Peyer's patch (tissue), 4 donors: ENCODE measurements at regions not wholly inside any gene's neighbourhood (a gene's known extent, or its start where the extent isn't known, plus 50 kb on each side); places are given as distances from the start of the nearest gene placed in this dataset.

Source experiments
- DNase-seq, 3 donors: peaks; one replicate each; pipeline ENCODE4 v3.0.0-alpha.2; 2017 to 2019
- H3K27ac ChIP-seq, 4 donors: fragments of 200-600 bp; sonication (generic); one replicate each; pipeline ENCODE4 v1.5.1; 2016 to 2019
- H3K27me3 ChIP-seq, 2 donors: fragments of 200-600 bp; sonication (generic); one replicate each; pipeline ENCODE4 v1.5.1; 2019
- H3K36me3 ChIP-seq, 3 donors: fragments of 200-600 bp; sonication (generic); one replicate each; pipeline ENCODE4 v1.5.1; 2016 to 2019
- H3K4me1 ChIP-seq, 4 donors: fragments of 200-600 bp; sonication (generic); one replicate each; pipeline ENCODE4 v1.5.1; 2016 to 2019
- H3K4me3 ChIP-seq, 4 donors: fragments of 200-600 bp; sonication (generic); 1 replicate in 3 of 4; 2 replicates in 1 of 4; pipeline ENCODE4 v1.5.1; 2016 to 2019; ENCODE audit warnings: mild to moderate bottlenecking in 1 of 4
- H3K9me3 ChIP-seq, 4 donors: fragments of 200-600 bp; sonication (generic); one replicate each; pipeline ENCODE4 v1.5.1; 2016 to 2019; ENCODE audit warnings: mild to moderate bottlenecking in 1 of 4
- CTCF ChIP-seq, 6 experiments: fragments of 450-650 bp in 4 of 6; fragments of 200-600 bp in 2 of 6; sonication (generic) in 1 of 6; IDR thresholded peaks; one replicate each; pipeline ENCODE4 v1.5.1; 2017 to 2019; ENCODE audit warnings: antibody characterized with exemption in 6 of 6, mild to moderate bottlenecking in 3 of 6, moderate library complexity in 1 of 6
- POLR2A ChIP-seq, 2 donors: fragments of 450-650 bp; IDR thresholded peaks; one replicate each; pipeline ENCODE4 v1.5.1; 2017; ENCODE audit warnings: antibody characterized with exemption in 2 of 2, mild to moderate bottlenecking in 2 of 2, moderate library complexity in 2 of 2

- Histone ChIP-seq H3K4me3 (no peak overlapping the region), H3K9me3 (no peaks in the 10 kb centered on the region), H3K4me1 (no peaks in the 10 kb centered on the region), H3K27ac (peak overlapping the region in 1 of 4 donors; percentile 8), H3K36me3 (no peaks in the 10 kb centered on the region), H3K27me3 (no peaks in the 10 kb centered on the region)
- no peak for DNase-seq
- TF ChIP-seq CTCF (IDR thresholded peaks at IDR 0.05) = no peak
- TF ChIP-seq POLR2A (IDR thresholded peaks at IDR 0.05) = no peak
Measured at GRCh38 chr1:56057466-56058405, 521.6 kb downstream of the PLPP3 start.

GRCh38 chr1:56056438-56057287 lies 522.7 kb downstream of the PLPP3 start:
- H3K4me3 ChIP-seq = no peak overlapping the region
- H3K27ac ChIP-seq = peak overlapping the region in 1 of 4 donors; percentile 8
- TF ChIP-seq CTCF (IDR thresholded peaks at IDR 0.05) (no peak), POLR2A (IDR thresholded peaks at IDR 0.05) (no peak)
- H3K27me3 ChIP-seq = no peaks in the 10 kb centered on the region
- H3K36me3 ChIP-seq = no peaks in the 10 kb centered on the region
- no peaks in the 10 kb centered on the region for H3K9me3 ChIP-seq
- DNase-seq = no peak
- no peaks in the 10 kb centered on the region for H3K4me1 ChIP-seq

GRCh38 chr1:56054959-56055358 lies 524.4 kb downstream of the PLPP3 start:
- no peaks in the 10 kb centered on the region for H3K27me3 ChIP-seq
- no peak overlapping the region for H3K27ac ChIP-seq
- H3K4me3 ChIP-seq = no peak overlapping the region
- DNase-seq = no peak
- H3K36me3 ChIP-seq = no peaks in the 10 kb centered on the region
- TF ChIP-seq CTCF (IDR thresholded peaks at IDR 0.05) = no peak
- no peak for TF ChIP-seq POLR2A (IDR thresholded peaks at IDR 0.05)
- no peaks in the 10 kb centered on the region for H3K4me1 ChIP-seq
- H3K9me3 ChIP-seq = no peaks in the 10 kb centered on the region

- H3K27me3 ChIP-seq = no peaks in the 10 kb centered on the region
- no peaks in the 10 kb centered on the region for H3K4me1 ChIP-seq
- no peak overlapping the region for H3K27ac ChIP-seq
- H3K9me3 ChIP-seq = no peaks in the 10 kb centered on the region
- H3K36me3 ChIP-seq = no peaks in the 10 kb centered on the region
- H3K4me3 ChIP-seq = no peak overlapping the region
- no peak for DNase-seq
- TF ChIP-seq CTCF (IDR thresholded peaks at IDR 0.05) (no peak), POLR2A (IDR thresholded peaks at IDR 0.05) (no peak)
Measured at GRCh38 chr1:56052041-56052440, 527.3 kb downstream of the PLPP3 start.

GRCh38 chr1:56050911-56051310 lies 528.5 kb downstream of the PLPP3 start:
- H3K9me3 ChIP-seq = no peaks in the 10 kb centered on the region

More at GRCh38 chr1:56050911-56051310, 528.5 kb downstream of the PLPP3 start:
- TF ChIP-seq POLR2A (IDR thresholded peaks at IDR 0.05) = no peak
- no peak for TF ChIP-seq CTCF (IDR thresholded peaks at IDR 0.05)
- Histone ChIP-seq H3K27me3 (no peaks in the 10 kb centered on the region), H3K4me3 (no peak overlapping the region), H3K36me3 (no peaks in the 10 kb centered on the region), H3K27ac (no peak overlapping the region), H3K4me1 (no peaks in the 10 kb centered on the region)
- no peak for DNase-seq
